ENCODE measurements at regions not wholly inside any gene's neighbourhood (a gene's known extent, or its start where the extent isn't known, plus 50 kb on each side); places are given as distances from the start of the nearest gene placed in this dataset.
A peak's percentile ranks its signal among the peaks of the same experiment; 100 is the strongest.

- no peak for DNase-seq (ENCODE audit: low read depth)
- no peak for TF ChIP-seq CTCF (conservative IDR thresholded peaks at IDR 0.05; ENCODE audit: low read depth, low read length)
These were observed 157.5 kb upstream of the SHB start for GRCh38 chr9:38226491-38226951.

GRCh38 chr9:38224941-38225340, 155.9 kb upstream of the SHB start:
- TF ChIP-seq CTCF (conservative IDR thresholded peaks at IDR 0.05; ENCODE audit: low read depth, low read length) = no peak
- no peak overlapping the region for H3K4me3 ChIP-seq (ENCODE audit: low read length)
- no peak for DNase-seq (ENCODE audit: low read depth)

More at GRCh38 chr9:38226491-38226951, 157.5 kb upstream of the SHB start:
- H3K4me3 ChIP-seq (ENCODE audit: low read length) = peak overlapping the region; percentile 20

- DNase-seq (ENCODE audit: low read depth) = no peak
- no peak overlapping the region for H3K4me3 ChIP-seq (ENCODE audit: low read length)
- TF ChIP-seq CTCF (conservative IDR thresholded peaks at IDR 0.05; ENCODE audit: low read depth, low read length) = no peak
These were observed 147.5 kb upstream of the SHB start for GRCh38 chr9:38216572-38216971.

- TF ChIP-seq CTCF (conservative IDR thresholded peaks at IDR 0.05; ENCODE audit: low read depth, low read length) = no peak
- H3K4me3 ChIP-seq (ENCODE audit: low read length) = no peak overlapping the region
- no peak for DNase-seq (ENCODE audit: low read depth)
These were observed 146.4 kb upstream of the SHB start for GRCh38 chr9:38215465-38215864.

- no peak overlapping the region for H3K4me3 ChIP-seq (ENCODE audit: low read length)
- DNase-seq (ENCODE audit: low read depth) = no peak
- no peak for TF ChIP-seq CTCF (conservative IDR thresholded peaks at IDR 0.05; ENCODE audit: low read depth, low read length)
These were observed 145.4 kb upstream of the SHB start for GRCh38 chr9:38214432-38214831.

GRCh38 chr9:38213631-38214299, 144.7 kb upstream of the SHB start:
- H3K4me3 ChIP-seq (ENCODE audit: low read length) = no peak overlapping the region
- DNase-seq (ENCODE audit: low read depth) = no peak
- TF ChIP-seq CTCF (conservative IDR thresholded peaks at IDR 0.05; ENCODE audit: low read depth, low read length) = no peak

- no peak for DNase-seq (ENCODE audit: low read depth)
- H3K4me3 ChIP-seq (ENCODE audit: low read length) = no peak overlapping the region
- TF ChIP-seq CTCF (conservative IDR thresholded peaks at IDR 0.05; ENCODE audit: low read depth, low read length) = no peak
These were observed 143.0 kb upstream of the SHB start for GRCh38 chr9:38212016-38212415.
